GM18520 (cell line): ENCODE measurements at regions not wholly inside any gene's neighbourhood (a gene's known extent, or its start where the extent isn't known, plus 50 kb on each side); places are given as distances from the start of the nearest gene placed in this dataset.

Experiments used
- ATAC-seq: cut with Tn5 transposase; IDR thresholded peaks from one replicate; pipeline ENCODE4 v1.9.1; 2021; ENCODE audit not compliant: unreplicated experiment

GRCh38 chr2:123136419-123136818, 888.7 kb upstream of the CNTNAP5 start:
- no peak for ATAC-seq

GRCh38 chr2:123144082-123144481, 881.0 kb upstream of the CNTNAP5 start:
- ATAC-seq, result no peak

GRCh38 chr2:123153041-123153440, 872.0 kb upstream of the CNTNAP5 start:
- no peak for ATAC-seq

GRCh38 chr2:123154195-123154594, 870.9 kb upstream of the CNTNAP5 start:
- ATAC-seq, result no peak

- ATAC-seq, result no peak
Measured at GRCh38 chr2:123157016-123157415, 868.1 kb upstream of the CNTNAP5 start.

GRCh38 chr2:123162400-123163016, 862.6 kb upstream of the CNTNAP5 start:
- no peak for ATAC-seq

GRCh38 chr2:123163398-123163797, 861.7 kb upstream of the CNTNAP5 start:
- no peak for ATAC-seq

GRCh38 chr2:123164216-123164615, 860.9 kb upstream of the CNTNAP5 start:
- no peak for ATAC-seq

- ATAC-seq, result no peak
Measured at GRCh38 chr2:123165616-123166015, 859.5 kb upstream of the CNTNAP5 start.

GRCh38 chr2:123179526-123179925, 845.6 kb upstream of the CNTNAP5 start:
- ATAC-seq, result no peak

- no peak for ATAC-seq
Measured at GRCh38 chr2:123195957-123196356, 829.1 kb upstream of the CNTNAP5 start.

GRCh38 chr2:123200035-123200434, 825.1 kb upstream of the CNTNAP5 start:
- ATAC-seq, result no peak

GRCh38 chr2:123207245-123207644, 817.8 kb upstream of the CNTNAP5 start:
- no peak for ATAC-seq

GRCh38 chr2:123209202-123209601, 815.9 kb upstream of the CNTNAP5 start:
- ATAC-seq, result no peak

GRCh38 chr2:123211181-123211580, 813.9 kb upstream of the CNTNAP5 start:
- no peak for ATAC-seq

- no peak for ATAC-seq
Measured at GRCh38 chr2:123245156-123245555, 779.9 kb upstream of the CNTNAP5 start.

- no peak for ATAC-seq
Measured at GRCh38 chr2:123258877-123259539, 766.1 kb upstream of the CNTNAP5 start.

- ATAC-seq, result no peak
Measured at GRCh38 chr2:123262856-123263255, 762.2 kb upstream of the CNTNAP5 start.

- ATAC-seq, result no peak
Measured at GRCh38 chr2:123283431-123283830, 741.7 kb upstream of the CNTNAP5 start.

- no peak for ATAC-seq
Measured at GRCh38 chr2:123303731-123304130, 721.4 kb upstream of the CNTNAP5 start.
